HPDE6-E6E7 (cell line): ENCODE measurements at regions not wholly inside any gene's neighbourhood (a gene's known extent, or its start where the extent isn't known, plus 50 kb on each side); places are given as distances from the start of the nearest gene placed in this dataset.
"Not testable (repeated sequence)": the region's sequence is repeated elsewhere in the genome, so short reads cannot be mapped to it uniquely, and the experiment has no call there.

Experiments
- DNase-seq: peaks from one replicate; pipeline ENCODE4 v3.0.0; 2011; ENCODE audit warnings: missing footprints; ENCODE audit errors: extremely low spot score

- no peak for DNase-seq
Observed at GRCh38 chr5:155507363-155507762, 493.8 kb downstream of the KIF4B start.

DNA sequence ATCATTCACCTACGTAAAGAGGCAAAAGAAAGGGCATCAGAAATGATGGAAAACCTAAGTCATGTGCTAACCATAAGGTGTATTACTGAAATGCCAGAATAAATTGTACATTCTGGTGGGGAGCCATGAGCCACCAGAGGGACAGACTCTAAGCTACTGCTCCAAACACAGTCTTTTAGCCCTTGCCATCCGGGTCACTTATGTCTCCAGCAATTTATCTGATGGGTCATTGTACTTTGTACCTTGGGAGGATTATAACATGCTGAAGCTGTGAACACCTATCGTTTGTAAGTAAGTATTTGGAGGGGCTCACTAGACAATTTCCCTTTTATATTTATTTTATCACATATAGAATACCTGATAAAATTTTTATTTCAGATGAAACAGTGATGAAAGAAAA is 495.1 kb downstream of the KIF4B start:
- no peak for DNase-seq

DNA sequence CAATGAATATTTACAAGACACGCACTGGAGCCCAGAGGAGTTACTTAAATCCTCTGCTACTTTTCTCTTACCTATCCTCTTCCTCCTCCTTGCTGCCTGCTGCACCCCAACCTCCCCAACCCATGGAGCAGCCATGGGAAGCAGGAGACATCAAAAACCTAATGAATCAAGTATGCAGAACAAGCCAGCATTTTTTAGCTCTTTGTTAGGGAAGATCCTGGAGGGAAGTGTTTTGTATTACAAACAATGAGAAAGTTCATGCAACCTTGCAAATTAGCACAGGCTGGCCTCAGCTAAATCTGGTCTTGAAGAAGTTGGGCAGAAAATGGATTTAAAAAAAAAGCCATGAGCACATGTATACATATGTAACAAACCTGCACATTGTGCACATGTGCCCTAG is 498.8 kb downstream of the KIF4B start:
- no peak for DNase-seq

DNA sequence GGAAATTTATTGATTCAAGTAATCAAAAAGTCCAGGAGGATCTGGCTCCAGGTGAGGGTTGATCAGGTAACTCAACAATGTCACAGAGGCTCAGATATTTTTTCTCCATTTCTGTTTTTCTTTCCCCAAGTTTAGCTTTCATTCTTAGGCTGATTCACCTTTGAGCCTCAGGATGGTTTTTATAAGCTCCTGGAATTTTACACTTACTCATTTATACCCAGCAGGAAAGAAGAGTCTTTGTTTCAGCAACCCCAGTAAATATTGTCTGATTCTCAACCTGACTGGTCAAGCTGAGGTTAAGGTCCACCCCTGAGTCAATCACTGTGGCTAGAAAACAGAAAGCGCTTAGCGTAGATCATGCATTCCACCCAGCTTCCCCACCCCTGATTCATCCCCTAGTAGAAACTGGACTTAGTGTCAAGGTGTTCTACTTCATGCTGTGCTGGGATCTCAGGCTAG is 500.6 kb downstream of the KIF4B start:
- no peak for DNase-seq

- no peak for DNase-seq
Observed at GRCh38 chr5:155522540-155522939, 509.0 kb downstream of the KIF4B start.

- no peak for DNase-seq
Observed at GRCh38 chr5:155529362-155529761, 515.8 kb downstream of the KIF4B start.

- no peak for DNase-seq
Observed at GRCh38 chr5:155530046-155530445, 516.5 kb downstream of the KIF4B start.

DNA sequence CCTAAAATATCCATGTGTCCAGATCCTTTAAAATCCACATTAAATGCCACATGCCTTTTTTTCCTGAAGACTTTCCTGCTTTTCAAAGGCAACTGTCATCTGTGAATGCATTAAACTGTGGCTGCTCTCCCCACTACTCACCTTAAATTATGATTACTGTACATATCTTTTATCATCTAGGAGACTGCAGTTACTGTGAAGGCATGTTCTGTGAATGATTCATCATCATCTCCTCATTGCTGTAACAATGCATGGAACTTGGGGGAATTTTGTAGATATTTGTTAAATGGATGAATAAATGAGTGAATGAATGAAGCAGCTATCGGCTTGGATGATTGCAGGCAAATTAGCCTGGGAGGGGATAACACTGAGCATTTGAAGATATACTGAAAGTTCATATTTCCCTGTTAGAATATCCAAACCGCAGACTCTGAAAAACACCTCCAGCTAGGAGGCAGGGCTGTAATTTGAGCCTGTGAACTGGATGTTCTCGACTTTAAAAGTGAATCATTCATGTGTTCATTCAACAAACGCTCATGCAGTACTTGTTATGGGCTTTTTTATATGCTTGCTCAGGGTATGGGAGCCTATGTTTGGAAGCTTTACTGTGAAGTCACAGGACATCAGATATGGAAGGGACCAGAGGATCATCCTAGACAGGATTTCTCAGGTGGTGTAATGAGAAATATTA is 519.2 kb downstream of the KIF4B start:
- no peak for DNase-seq

DNA sequence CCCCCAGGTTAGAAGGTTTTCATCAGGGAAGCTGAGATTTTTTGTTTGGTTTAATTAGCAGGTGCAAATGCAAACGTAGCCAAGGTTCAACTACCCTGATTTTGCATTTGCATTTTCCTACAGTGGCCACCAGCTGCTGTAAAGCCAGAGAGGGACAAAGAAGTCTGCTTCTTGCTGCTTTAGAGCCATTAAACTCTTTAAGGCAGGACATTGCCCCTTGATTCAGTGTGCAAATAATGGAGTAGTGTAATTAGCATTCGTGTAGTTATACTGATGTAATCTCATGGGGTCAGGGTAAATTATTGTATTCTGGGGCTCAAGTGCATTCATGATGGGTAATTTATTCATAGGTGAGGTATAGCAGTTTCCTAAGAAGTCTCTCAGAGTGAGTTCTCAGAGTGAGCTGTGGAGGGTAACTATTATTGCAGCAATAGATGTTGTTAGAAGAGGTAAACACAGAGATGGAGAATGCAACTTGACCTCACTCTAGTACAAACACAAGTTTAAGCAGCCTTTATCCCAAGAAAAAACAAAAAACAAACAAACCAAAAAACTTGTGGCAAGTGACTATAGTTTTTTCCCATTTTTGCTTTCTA is 526.5 kb downstream of the KIF4B start:
- DNase-seq, result no peak

DNA sequence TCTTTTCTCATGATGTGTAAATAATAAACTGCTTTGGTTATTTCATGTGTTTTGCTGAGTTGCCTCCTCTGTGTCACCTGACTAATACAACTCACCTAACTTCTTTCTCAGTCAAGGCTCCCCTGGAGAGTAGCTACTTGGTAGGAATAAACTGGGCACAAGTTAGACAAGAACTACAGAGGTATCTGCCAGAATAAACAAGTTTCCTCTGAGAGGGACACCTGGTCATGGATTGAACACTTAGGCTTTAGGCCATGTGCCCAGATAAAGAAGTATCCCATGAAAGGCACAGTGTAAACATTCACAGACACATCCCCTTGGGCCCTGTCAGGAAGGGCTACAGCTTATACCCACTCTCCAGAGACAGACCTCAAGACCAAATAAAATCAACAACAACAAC is 532.5 kb downstream of the KIF4B start:
- DNase-seq, result no peak

GRCh38 chr5:155554500-155554899 is 540.9 kb downstream of the KIF4B start:
- no peak for DNase-seq

GRCh38 chr5:155556222-155556621 is 542.7 kb downstream of the KIF4B start:
- DNase-seq, result no peak

GRCh38 chr5:155556700-155557099 is 543.1 kb downstream of the KIF4B start:
- no peak for DNase-seq

DNA sequence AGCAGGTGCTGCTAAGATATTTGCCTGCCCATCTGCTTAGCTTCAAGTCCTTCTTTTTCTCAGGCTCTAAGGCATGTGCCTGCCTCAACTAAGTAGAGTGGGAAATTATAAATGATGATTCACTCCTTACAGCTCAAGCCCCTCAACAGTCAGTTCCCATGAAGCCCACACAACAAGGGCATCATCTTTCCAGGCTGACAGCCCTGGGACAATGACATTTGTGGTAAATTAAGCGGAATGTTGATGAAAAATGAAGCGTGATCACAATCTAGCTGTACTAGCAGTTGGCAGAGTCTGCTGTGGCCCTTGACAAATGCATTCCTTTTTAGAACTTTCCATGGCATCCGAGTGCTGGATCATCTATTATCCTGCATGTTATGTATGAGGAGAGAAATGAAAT is 548.6 kb downstream of the KIF4B start:
- DNase-seq, result no peak

- DNase-seq, result no peak
Observed at GRCh38 chr5:155564541-155564940, 551.0 kb downstream of the KIF4B start.

GRCh38 chr5:155575861-155576260 is 562.3 kb downstream of the KIF4B start:
- no peak for DNase-seq

DNA sequence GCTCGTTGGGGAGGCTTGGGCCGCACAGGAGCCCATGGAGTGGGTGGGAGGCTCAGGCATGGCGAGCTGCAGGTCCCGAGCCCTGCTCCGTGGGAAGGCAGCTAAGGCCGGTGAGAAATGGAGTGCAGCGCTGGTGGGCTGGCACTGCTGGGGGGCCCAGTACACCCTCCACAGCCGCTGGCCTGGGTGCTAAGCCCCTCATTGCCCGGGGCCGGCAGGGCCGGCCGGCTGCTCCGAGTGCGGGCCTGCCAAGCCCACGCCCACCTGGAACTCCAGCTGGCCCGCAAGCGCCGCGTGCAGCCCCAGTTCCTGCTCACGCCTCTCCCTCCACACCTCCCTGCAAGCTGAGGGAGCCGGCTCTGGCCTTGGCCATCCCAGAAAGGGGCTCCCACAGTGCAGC is 573.3 kb downstream of the KIF4B start:
- not testable (repeated sequence) for DNase-seq

DNA sequence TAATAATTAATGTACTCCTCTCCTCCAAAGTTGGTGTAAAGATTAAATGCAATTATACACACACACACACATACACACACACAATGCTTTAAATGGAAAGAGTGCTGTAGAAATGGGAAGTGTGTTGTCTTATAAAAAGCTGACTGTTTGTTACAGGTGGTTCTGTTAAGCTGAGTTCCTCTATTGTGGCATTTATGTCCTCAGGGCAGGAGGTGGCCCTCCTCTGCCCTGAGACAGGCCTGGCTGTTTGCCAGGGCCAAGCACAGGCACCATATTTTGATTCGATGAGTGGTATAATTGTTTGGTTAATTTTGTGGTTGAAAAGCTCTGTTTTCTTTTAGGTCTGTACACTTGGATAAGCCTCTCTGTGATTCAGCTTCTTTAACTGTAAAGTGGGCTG is 573.9 kb downstream of the KIF4B start:
- DNase-seq, result no peak

DNA sequence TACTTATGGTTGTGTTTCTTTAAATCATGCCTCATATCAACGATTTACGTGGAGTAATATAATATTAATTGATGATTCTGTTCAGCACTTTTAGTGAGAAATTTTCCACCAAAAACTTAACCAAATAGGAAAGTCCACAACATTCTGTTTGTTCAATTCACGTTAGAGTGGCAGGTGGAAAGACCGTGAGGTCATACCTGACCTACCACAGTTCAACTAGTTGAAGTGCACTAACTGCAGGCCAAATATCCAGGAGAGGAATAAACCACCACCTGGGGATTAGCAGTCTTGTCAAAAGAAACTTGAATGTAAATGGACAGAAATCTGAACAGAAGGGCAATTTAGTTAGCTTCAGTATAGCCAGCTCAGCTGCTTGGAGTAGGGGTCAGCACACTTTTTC is 577.7 kb downstream of the KIF4B start:
- no peak for DNase-seq

GRCh38 chr5:155594270-155594669 is 580.7 kb downstream of the KIF4B start:
- DNase-seq, result no peak

- DNase-seq, result no peak
Observed at GRCh38 chr5:155595791-155596190, 582.2 kb downstream of the KIF4B start.

GRCh38 chr5:155598552-155598951 is 585.0 kb downstream of the KIF4B start:
- no peak for DNase-seq

DNA sequence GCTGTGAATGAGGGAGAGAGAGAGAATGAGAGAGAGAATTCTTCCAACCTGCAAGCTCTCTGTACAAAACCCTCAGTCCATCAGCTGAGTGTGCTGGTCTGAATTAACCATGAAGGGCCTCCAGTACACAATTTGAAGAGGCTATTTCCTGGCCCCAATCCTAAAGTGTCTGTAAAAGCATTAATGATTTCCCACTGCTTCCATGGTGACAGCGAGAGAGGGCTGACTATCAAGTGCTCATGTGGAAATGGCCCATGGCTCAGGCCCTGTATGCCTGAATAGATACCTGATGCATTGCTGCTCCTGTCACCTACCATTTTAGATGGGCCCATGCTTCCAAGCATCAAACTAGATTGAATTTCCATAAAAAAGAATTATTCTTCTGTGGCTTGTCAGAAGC is 592.4 kb downstream of the KIF4B start:
- DNase-seq, result no peak
